CD14-positive monocyte (primary cell): ENCODE measurements at regions not wholly inside any gene's neighbourhood (a gene's known extent, or its start where the extent isn't known, plus 50 kb on each side); places are given as distances from the start of the nearest gene placed in this dataset.
"Not testable (repeated sequence)": the region's sequence is repeated elsewhere in the genome, so short reads cannot be mapped to it uniquely, and the experiment has no call there.

Experiments
- DNase-seq, 3 donors: peaks; one replicate each; pipeline ENCODE4 v3.0.0-alpha.2; 2011 to 2022
- H2AFZ ChIP-seq: 2 replicates; pipeline ENCODE4 v1.6.0; 2012; ENCODE audit warnings: mild to moderate bottlenecking, low read depth, low read length, inconsistent platforms; ENCODE audit not compliant: insufficient read depth, poor library complexity, severe bottlenecking
- H3K27ac ChIP-seq, 2 donors: 1 replicate in 1 of 2; 2 replicates in 1 of 2; pipeline ENCODE4 v1.5.1; 2012 to 2013; ENCODE audit warnings: low read length in 2 of 2, control low read depth in 1 of 2, inconsistent platforms in 1 of 2, low read depth in 1 of 2, mild to moderate bottlenecking in 1 of 2
- H3K27me3 ChIP-seq, 2 donors: one replicate each; pipeline versions ENCODE4 v1.6.0 to v1.6.1; 2011 to 2013; ENCODE audit warnings: low read length in 2 of 2; ENCODE audit not compliant: control insufficient read depth in 2 of 2, insufficient read depth in 2 of 2
- H3K36me3 ChIP-seq, 2 donors: replicated peaks in 1 of 2; 1 replicate in 1 of 2; 2 replicates in 1 of 2; pipeline versions ENCODE4 v1.5.1 to v1.6.1; 2012 to 2013; ENCODE audit warnings: low read length in 2 of 2, control low read depth in 1 of 2, inconsistent platforms in 1 of 2, mild to moderate bottlenecking in 1 of 2; ENCODE audit not compliant: insufficient read depth in 2 of 2, control insufficient read depth in 1 of 2
- H3K4me1 ChIP-seq, 2 donors: 1 replicate in 1 of 2; 2 replicates in 1 of 2; pipeline versions ENCODE4 v1.5.1 to v1.6.1; 2012 to 2013; ENCODE audit warnings: low read length in 2 of 2, control low read depth in 1 of 2, inconsistent platforms in 1 of 2, mild to moderate bottlenecking in 1 of 2, moderate library complexity in 1 of 2; ENCODE audit not compliant: insufficient read depth in 2 of 2, control insufficient read depth in 1 of 2
- H3K4me2 ChIP-seq: replicated peaks from 2 replicates; pipeline ENCODE3; 2012; ENCODE audit warnings: low read length, moderate library complexity, mild to moderate bottlenecking; ENCODE audit not compliant: poor library complexity, severe bottlenecking; ENCODE audit errors: extremely low read depth
- H3K4me3 ChIP-seq, 3 experiments: fragments of 200-600 bp in 1 of 3; sonication (generic) in 1 of 3; replicated peaks in 1 of 3; 1 replicate in 2 of 3; 2 replicates in 1 of 3; pipeline ENCODE4 v1.5.1; 2011 to 2013; ENCODE audit warnings: low read length in 3 of 3, mild to moderate bottlenecking in 3 of 3, control low read depth in 2 of 3, low read depth in 2 of 3, inconsistent platforms in 1 of 3, moderate library complexity in 1 of 3
- H3K79me2 ChIP-seq: 2 replicates; pipeline ENCODE4 v1.6.0; 2012; ENCODE audit warnings: mild to moderate bottlenecking, control low read depth, inconsistent platforms, low read length, moderate library complexity; ENCODE audit not compliant: insufficient read depth
- H3K9ac ChIP-seq: 2 replicates; pipeline ENCODE4 v1.6.0; 2017; ENCODE audit warnings: low read length, mild to moderate bottlenecking; ENCODE audit not compliant: insufficient read depth, poor library complexity, severe bottlenecking
- H3K9me3 ChIP-seq, 2 donors: replicated peaks in 1 of 2; 1 replicate in 1 of 2; 2 replicates in 1 of 2; pipeline versions ENCODE4 v1.5.1 to v1.6.1; 2012 to 2013; ENCODE audit warnings: low read length in 2 of 2, control low read depth in 1 of 2; ENCODE audit not compliant: control insufficient read depth in 1 of 2, insufficient read depth in 1 of 2
- H4K20me1 ChIP-seq: 2 replicates; pipeline ENCODE4 v1.6.0; 2012; ENCODE audit warnings: mild to moderate bottlenecking, low read length, control low read depth, moderate library complexity; ENCODE audit not compliant: insufficient read depth
- H3K27ac Mint-ChIP-seq, 7 donors: one replicate each; pipeline ENCODE4 v1.8.0; 2020; ENCODE audit warnings: mild to moderate bottlenecking in 7 of 7, mixed read lengths in 7 of 7, moderate library complexity in 6 of 7, inconsistent platforms in 2 of 7
- H3K27me3 Mint-ChIP-seq, 3 donors: one replicate each; pipeline ENCODE4 v1.8.0; 2021 to 2022; ENCODE audit warnings: low read depth in 3 of 3, mild to moderate bottlenecking in 3 of 3, mixed read lengths in 3 of 3, moderate library complexity in 3 of 3, inconsistent platforms in 1 of 3
- H3K36me3 Mint-ChIP-seq, 2 donors: one replicate each; pipeline ENCODE4 v1.8.0; 2020; ENCODE audit warnings: mixed read lengths in 2 of 2, inconsistent platforms in 1 of 2, mild to moderate bottlenecking in 1 of 2
- H3K4me1 Mint-ChIP-seq: one replicate; pipeline ENCODE4 v1.8.0; 2020; ENCODE audit warnings: mild to moderate bottlenecking, mixed read lengths
- H3K4me3 Mint-ChIP-seq, 2 donors: one replicate each; pipeline ENCODE4 v1.8.0; 2020; ENCODE audit warnings: mild to moderate bottlenecking in 2 of 2, mixed read lengths in 2 of 2, moderate library complexity in 1 of 2
- H3K9me3 Mint-ChIP-seq, 7 donors: one replicate each; pipeline ENCODE4 v1.8.0; 2020 to 2022; ENCODE audit warnings: mixed read lengths in 7 of 7, mild to moderate bottlenecking in 6 of 7, moderate library complexity in 6 of 7, inconsistent platforms in 2 of 7
- CTCF ChIP-seq: fragments of 200-600 bp; IDR thresholded peaks from one replicate; pipeline ENCODE4 v1.8.0; 2022; ENCODE audit warnings: antibody characterized with exemption, mild to moderate bottlenecking
- WGBS: methylation state at CpG from one replicate; pipeline ENCODE4 v1.1.5; 2013; ENCODE audit warnings: missing lambda C conversion rate; ENCODE audit not compliant: insufficient coverage; 5-methylcytosine and 5-hydroxymethylcytosine counted together
- intact Hi-C, 2 donors: fragments of 100-400 bp; cut with micrococcal nuclease; formaldehyde crosslinking; loops; one replicate each; pipeline versions ENCODE4 v1.15.0 to v1.15.1; 2023

GRCh38 chr1:229913489-229913888 lies 153.5 kb upstream of the GALNT2 start:
- H3K36me3 Mint-ChIP-seq: no peaks in the 10 kb centered on the region
- intact Hi-C loops: no loop called here

GRCh38 chr1:229919488-229919887 lies 147.6 kb upstream of the GALNT2 start:
- H3K36me3 ChIP-seq, H3K9ac ChIP-seq, H3K79me2 ChIP-seq, H4K20me1 ChIP-seq, H3K27ac Mint-ChIP-seq, H2AFZ ChIP-seq, H3K9me3 ChIP-seq, H3K9me3 Mint-ChIP-seq, intact Hi-C loops, H3K36me3 Mint-ChIP-seq, H3K4me3 Mint-ChIP-seq, DNase-seq, H3K27me3 ChIP-seq, H3K27me3 Mint-ChIP-seq, H3K4me2 ChIP-seq, H3K27ac ChIP-seq, H3K4me3 ChIP-seq, H3K4me1 ChIP-seq: not testable (repeated sequence)
- H3K4me1 Mint-ChIP-seq: peaks cover 10% of the 10 kb centered on the region
- WGBS: 98% methylated on average over 5 of the region's 10 CpGs

More at GRCh38 chr1:229913489-229913888, 153.5 kb upstream of the GALNT2 start:
- H3K4me3 ChIP-seq: no peak overlapping the region
- peaks cover 0 to 2% of the 10 kb centered on the region in 2 donors for H3K27me3 ChIP-seq
- no peaks in the 10 kb centered on the region for H3K9me3 ChIP-seq
- no peak overlapping the region for H3K9ac ChIP-seq
- no peaks in the 10 kb centered on the region for H3K36me3 ChIP-seq
- no peaks in the 10 kb centered on the region for H4K20me1 ChIP-seq
- Mint-ChIP-seq H3K4me3 (no peak overlapping the region), H3K4me1 (no peaks in the 10 kb centered on the region), H3K27me3 (peaks cover 8 to 13% (median 10%) of the 10 kb centered on the region in 3 donors), H3K9me3 (peaks cover 0 to 6% (median 0%) of the 10 kb centered on the region in 7 donors), H3K27ac (no peak overlapping the region)
- no peaks in the 10 kb centered on the region for H3K4me1 ChIP-seq
- WGBS: no CpG with 5 or more reads among the region's 1 CpG
- no peak overlapping the region for H2AFZ ChIP-seq
- no peaks in the 10 kb centered on the region for H3K79me2 ChIP-seq
- TF ChIP-seq CTCF: no peak
- no peak overlapping the region for H3K27ac ChIP-seq
- DNase-seq: no peak
- no peak overlapping the region for H3K4me2 ChIP-seq
